GM12801 (cell line): ENCODE measurements at regions not wholly inside any gene's neighbourhood (a gene's known extent, or its start where the extent isn't known, plus 50 kb on each side); places are given as distances from the start of the nearest gene placed in this dataset.

Source experiments
- CTCF ChIP-seq: IDR thresholded peaks from one replicate; pipeline ENCODE4 v1.5.1; 2011; ENCODE audit warnings: control low read depth; ENCODE audit not compliant: insufficient read length; ENCODE audit errors: extremely low read depth

- TF ChIP-seq CTCF: no peak
Observed at GRCh38 chr17:5931616-5932015, 138.6 kb upstream of the WSCD1 start.

GRCh38 chr17:5933430-5933829, 136.7 kb upstream of the WSCD1 start:
- TF ChIP-seq CTCF: no peak

- no peak for TF ChIP-seq CTCF
Observed at GRCh38 chr17:5941258-5941657, 128.9 kb upstream of the WSCD1 start.

GRCh38 chr17:5942687-5943086, 127.5 kb upstream of the WSCD1 start:
- TF ChIP-seq CTCF: no peak

- no peak for TF ChIP-seq CTCF
Observed at GRCh38 chr17:5943232-5943631, 126.9 kb upstream of the WSCD1 start.

GRCh38 chr17:5943982-5944381, 126.2 kb upstream of the WSCD1 start:
- TF ChIP-seq CTCF: no peak

- no peak for TF ChIP-seq CTCF
Observed at GRCh38 chr17:5947701-5948180, 122.4 kb upstream of the WSCD1 start.

- no peak for TF ChIP-seq CTCF
Observed at GRCh38 chr17:5948811-5949210, 121.4 kb upstream of the WSCD1 start.
